GM19023 (cell line): ENCODE measurements at regions not wholly inside any gene's neighbourhood (a gene's known extent, or its start where the extent isn't known, plus 50 kb on each side); places are given as distances from the start of the nearest gene placed in this dataset.

Experiments used
- ATAC-seq: cut with Tn5 transposase; IDR thresholded peaks from one replicate; pipeline ENCODE4 v1.9.1; 2021; ENCODE audit warnings: mild to moderate bottlenecking, moderate library complexity; ENCODE audit not compliant: unreplicated experiment

DNA sequence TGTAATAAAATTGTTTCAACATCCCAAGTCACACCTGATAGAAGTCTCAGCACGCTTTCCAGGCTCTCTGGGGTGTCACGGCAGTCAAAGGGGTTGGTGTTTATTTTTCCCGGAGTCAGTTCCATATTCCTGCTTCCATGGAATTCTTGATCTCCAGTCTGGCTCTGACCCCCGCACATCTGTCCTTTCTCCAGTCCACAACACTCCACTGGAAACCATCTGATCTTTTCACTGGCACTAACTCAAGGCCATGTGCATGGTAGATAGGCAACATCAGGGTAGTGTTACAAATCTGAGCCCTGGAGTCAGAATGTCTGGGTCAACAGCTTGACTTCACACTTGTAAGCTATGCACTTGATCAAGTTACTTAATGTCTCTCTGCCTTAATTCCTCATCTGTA is 176.2 kb downstream of the WDR11 start:
- no peak for ATAC-seq

- ATAC-seq = no peak
Measured at GRCh38 chr10:121032460-121032859, 181.3 kb downstream of the WDR11 start.

GRCh38 chr10:121033366-121033765 is 182.2 kb downstream of the WDR11 start:
- ATAC-seq = no peak

DNA sequence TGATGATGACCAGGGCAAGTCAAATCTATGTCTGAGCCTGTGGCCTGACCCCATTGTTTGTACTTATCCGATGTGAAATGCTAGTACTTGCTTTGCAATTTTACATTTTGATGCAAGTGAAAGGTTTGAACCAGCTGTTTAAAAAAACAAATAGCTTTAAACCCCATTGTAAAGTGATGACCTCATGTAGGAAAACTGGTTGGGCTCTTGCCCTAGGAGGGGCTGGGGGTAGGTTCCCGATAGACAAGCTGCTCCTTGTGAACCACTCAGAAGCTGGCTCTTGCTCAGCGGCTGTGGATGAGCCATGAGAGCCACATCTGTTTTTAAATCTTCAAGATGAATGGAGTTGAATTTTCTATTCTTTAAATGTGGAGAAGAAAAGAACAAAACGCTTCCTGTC is 185.3 kb downstream of the WDR11 start:
- no peak for ATAC-seq

- no peak for ATAC-seq
Measured at GRCh38 chr10:121041499-121041898, 190.3 kb downstream of the WDR11 start.

GRCh38 chr10:121041906-121042305 is 190.7 kb downstream of the WDR11 start:
- ATAC-seq = no peak

- ATAC-seq = no peak
Measured at GRCh38 chr10:121042342-121042741, 191.2 kb downstream of the WDR11 start.

DNA sequence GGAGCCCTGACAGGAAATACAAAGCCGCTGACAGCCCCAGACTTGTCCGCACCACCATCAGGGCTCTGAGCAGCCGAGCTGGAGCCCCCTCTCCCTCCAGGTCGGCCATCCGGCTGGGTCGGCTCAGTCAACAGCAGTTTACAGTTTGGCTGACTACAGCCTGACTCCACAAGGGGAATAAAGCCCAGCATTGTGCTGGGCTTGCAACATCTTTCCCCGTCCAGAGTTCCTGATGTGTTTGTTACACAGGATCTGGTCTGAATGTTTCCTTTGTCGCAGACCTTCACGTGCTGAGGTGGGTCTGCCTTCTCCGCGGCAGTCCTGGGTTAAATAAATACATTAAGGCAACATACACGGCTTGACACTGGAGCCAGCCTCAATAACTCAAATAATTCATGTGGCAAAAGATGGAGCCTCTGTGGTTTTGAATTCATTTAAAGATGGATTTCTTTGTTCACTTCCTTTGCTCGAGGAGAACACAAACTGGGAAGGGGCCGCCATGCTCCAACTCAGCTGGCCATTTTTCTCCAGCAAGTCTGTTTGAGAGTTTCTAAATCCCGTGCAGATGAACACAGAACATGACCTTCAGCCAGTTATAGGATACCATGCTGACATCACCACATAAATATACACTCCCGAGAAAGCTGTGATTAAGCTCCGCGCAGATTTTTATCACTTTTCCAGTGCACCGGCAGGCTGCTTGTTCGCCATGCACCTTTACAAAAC is 192.1 kb downstream of the WDR11 start:
- no peak for ATAC-seq

DNA sequence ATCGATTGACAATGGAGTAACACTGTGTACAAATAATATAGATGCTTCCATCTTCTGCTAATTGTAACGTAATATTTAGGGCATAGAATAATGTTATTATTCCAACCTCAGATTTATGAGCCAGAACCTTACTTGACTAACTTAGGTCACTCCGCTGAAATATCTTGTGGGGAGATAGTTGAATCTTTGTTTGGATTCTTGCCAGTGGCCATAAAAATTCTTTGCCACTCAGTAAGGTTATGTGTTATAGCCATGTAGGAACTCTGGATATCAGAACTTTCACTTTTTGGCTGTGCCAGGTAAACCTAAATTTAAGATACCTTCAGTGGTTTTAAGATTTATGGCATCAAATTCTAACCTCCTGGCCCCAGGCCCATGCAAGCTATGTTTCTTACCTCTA is 197.6 kb downstream of the WDR11 start:
- ATAC-seq = no peak

DNA sequence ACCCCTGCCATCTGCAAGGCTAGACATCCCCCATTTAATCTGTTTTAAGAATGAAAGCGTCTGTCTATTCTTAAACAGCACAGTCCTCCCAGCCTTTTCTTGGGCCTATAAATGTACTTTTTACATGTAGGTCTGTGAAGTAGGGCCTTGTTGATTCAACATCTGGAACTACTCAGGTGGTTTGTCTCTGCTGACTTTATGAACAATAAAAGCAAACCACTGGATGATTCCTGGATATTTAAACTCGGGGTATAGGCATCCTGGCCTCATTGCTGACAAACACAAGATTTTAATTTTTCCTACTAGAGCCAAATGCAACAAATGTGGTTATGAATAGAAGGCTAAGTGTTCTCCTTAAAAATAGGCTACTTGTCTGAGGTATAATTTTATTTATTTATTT is 198.3 kb downstream of the WDR11 start:
- ATAC-seq = no peak

GRCh38 chr10:121049923-121050322 is 198.8 kb downstream of the WDR11 start:
- ATAC-seq = no peak

GRCh38 chr10:121051171-121051570 is 200.0 kb downstream of the WDR11 start:
- ATAC-seq = no peak

DNA sequence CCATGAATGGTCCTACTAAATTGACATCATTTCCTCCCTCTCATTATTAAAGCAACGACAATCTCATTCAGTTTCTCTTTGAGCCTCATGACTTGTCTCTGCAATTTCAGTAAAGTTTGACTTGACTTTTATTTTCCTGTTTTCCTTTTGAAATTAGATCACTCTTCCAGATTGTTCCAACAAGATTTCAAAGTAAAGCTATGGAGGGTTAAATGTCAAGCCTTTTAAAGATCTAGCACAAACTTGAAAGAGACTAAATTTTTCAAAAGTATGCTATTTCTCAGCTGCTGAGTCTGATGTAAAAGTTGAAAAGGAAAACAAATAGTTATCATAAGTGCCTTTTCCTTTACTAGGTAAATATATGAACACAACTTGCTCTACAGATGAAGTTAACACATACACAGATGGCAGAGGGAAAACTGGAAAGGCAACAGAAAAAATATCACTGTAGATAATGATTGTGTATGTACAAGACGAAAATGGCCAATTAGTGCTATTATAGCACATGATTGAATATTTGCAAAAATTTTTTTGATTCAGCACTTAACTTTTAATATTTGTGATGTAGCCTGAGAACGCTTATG is 200.6 kb downstream of the WDR11 start:
- ATAC-seq = no peak

- no peak for ATAC-seq
Measured at GRCh38 chr10:121053151-121053550, 202.0 kb downstream of the WDR11 start.

DNA sequence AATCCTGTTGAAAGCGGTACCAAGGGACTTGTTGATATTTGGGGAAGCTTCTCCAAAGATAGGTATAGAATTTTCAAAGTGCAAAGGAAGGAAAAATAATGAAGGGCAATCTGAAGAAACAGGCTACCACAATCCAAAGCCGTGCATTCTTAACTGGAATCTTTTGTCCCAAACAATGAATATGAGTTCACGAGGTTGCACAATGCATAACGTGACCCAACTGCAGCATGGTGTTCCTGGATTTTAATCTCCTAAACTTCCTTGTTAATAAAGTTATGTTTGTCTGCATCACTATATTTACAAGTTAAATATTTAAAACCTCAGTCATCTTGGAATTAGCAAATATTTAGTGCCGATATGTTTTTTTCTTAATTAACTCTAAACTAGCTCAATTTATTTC is 203.7 kb downstream of the WDR11 start:
- ATAC-seq = no peak

DNA sequence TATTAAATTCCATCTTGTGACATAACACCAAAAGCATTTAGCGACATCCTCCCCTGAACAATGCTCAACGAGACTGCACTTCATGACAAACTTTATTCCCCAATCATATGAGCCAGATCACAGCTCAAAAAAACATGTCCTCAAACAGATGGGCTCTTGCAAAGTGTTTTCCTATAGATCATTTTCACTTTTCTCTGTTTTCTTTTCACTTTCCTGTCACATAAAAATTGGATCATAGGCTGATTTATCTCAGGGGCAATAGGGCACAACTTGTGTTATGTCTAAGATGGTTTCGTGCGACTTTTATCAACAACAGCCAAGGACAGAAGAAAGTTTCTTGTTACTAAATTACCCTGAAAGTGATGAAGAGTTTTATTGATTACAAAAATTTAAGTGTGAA is 206.1 kb downstream of the WDR11 start:
- no peak for ATAC-seq

DNA sequence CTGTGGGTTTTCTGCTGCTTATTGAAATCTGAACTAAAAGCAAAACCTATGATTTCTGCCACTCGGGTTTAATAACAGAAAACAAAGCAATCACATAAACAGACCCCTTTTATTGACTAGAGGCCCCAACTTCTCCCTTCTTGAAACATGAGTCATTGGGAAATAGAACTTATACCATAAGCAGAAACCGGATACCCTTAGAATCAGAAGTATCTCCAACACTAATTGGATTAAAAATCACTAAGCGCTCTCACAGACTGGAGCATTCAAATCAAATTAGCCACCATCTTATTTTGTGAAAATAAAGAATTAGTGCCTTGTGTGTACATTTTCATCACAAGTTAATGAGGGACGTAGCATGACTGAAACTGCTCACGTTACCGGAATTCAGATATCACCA is 206.9 kb downstream of the WDR11 start:
- ATAC-seq = no peak

- ATAC-seq = no peak
Measured at GRCh38 chr10:121059351-121059750, 208.2 kb downstream of the WDR11 start.

- ATAC-seq = no peak
Measured at GRCh38 chr10:121062115-121062514, 211.0 kb downstream of the WDR11 start.

GRCh38 chr10:121063744-121064143 is 212.6 kb downstream of the WDR11 start:
- no peak for ATAC-seq

DNA sequence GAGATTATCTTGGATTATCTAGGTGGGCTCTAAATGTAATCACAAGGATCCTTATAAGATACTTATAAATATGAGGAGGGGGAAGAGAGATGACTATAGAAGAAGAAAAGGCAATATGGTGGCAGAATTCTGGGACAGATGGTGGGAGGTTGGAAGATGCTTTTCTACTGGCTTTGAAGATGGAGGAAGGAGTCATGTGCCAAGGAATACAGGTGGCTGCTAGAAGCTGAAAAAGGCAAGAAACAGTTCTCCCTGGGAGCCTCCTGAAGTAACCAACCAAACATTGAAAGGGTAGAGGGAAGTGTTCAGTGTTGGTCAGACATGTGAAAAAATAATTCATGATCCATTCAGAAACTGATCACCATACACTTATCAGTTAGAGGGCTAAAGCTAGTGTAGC is 213.3 kb downstream of the WDR11 start:
- ATAC-seq = no peak

DNA sequence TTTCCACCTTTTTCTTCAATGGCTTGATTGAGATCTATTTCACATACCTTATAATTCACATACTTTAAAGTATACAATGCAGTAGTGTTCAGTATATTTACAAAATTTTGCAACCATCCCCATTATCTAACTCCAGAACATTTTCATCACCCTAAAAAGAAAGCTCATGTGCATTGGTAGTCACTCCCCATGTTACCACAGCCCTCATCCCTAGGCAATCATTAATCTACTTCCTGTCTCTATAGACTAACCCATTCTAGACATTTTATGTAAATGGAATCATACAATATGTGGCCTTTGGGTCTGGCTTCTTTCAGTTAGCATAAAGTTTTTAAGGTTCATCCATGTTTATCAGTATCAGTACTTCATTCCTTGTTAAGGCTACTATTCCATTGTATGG is 214.2 kb downstream of the WDR11 start:
- ATAC-seq = no peak
